ENCODE measurements at regions not wholly inside any gene's neighbourhood (a gene's known extent, or its start where the extent isn't known, plus 50 kb on each side); places are given as distances from the start of the nearest gene placed in this dataset.
A peak's percentile ranks its signal among the peaks of the same experiment; 100 is the strongest.

- CTCF ChIA-PET, result no interaction called here
Observed at GRCh38 chr4:184899261-184900134, 73.7 kb upstream of the ACSL1 start.

GRCh38 chr4:184900184-184900583 lies 74.4 kb upstream of the ACSL1 start:
- intact Hi-C loops (cut with micrococcal nuclease; ENCODE audit: unreplicated experiment), result no loop called here
- no peak overlapping the region for H3K4me3 ChIP-seq
- FAIRE-seq (no peak), ATAC-seq (no peak), DNase-seq (ENCODE audit: low read depth, low spot score) (no peak)
- BruUV-seq (replicated peaks), result no TSS peak
- no peak overlapping the region for H2AFZ ChIP-seq (ENCODE audit: control insufficient read depth, low read depth, low read length)
- no peak overlapping the region for H3K4me2 ChIP-seq (ENCODE audit: control insufficient read depth, insufficient read depth)
- 64% methylated on average over 6 of the region's 6 CpGs for whole genome bisulfite sequencing (ENCODE audit: insufficient coverage, insufficient replicate concordance, low lambda C conversion rate, missing lambda C conversion rate)
- no peaks in the 10 kb centered on the region for H3K36me3 ChIP-seq (ENCODE audit: control insufficient read depth in 2 of 2, insufficient read depth in 2 of 2, low read length in 1 of 2)
- ChIA-PET RAD21 (ENCODE audit: unreplicated experiment) (no interaction called here), CTCF (no interaction called here), POLR2A (interaction anchor here (0.6 kb wide), 1 partner anchor 1517 kb away, joined by 3 read pairs; no protein-coding TSS in a partner anchor), SMC1A (ENCODE audit: uncharacterized antibody, unreplicated experiment) (no interaction called here)
- no peaks in the 10 kb centered on the region for H3K79me2 ChIP-seq (ENCODE audit: control insufficient read depth, insufficient read depth, low read length)
- H3K27ac ChIP-seq (ENCODE audit: control insufficient read depth, insufficient read depth), result no peak overlapping the region
- H3K9me3 ChIP-seq (replicated peaks; ENCODE audit: control insufficient read depth, insufficient read depth, low read length), result no peaks in the 10 kb centered on the region
- H3K27me3 ChIP-seq (replicated peaks in 1 of 2; ENCODE audit: control insufficient read depth in 2 of 2, insufficient read depth in 2 of 2, low read length in 1 of 2), result no peaks in the 10 kb centered on the region
- in situ Hi-C loops (cut with MboI), result no loop called here
- H4K20me1 ChIP-seq (ENCODE audit: control insufficient read depth, insufficient read depth), result no peaks in the 10 kb centered on the region
- H3K4me1 ChIP-seq (ENCODE audit: control insufficient read depth, insufficient read depth, low read length), result peaks cover 13% of the 10 kb centered on the region
- no peak overlapping the region for H3K9ac ChIP-seq (ENCODE audit: control insufficient read depth, insufficient read depth, low read length)
- no peak for TF ChIP-seq POU2F2 (IDR thresholded peaks at IDR 0.05; ENCODE audit: borderline replicate concordance, low read depth, low read length)
- TF ChIP-seq SRF (IDR thresholded peaks at IDR 0.05; ENCODE audit: low read depth in 2 of 2, low read length in 2 of 2), result no peak
- TF ChIP-seq ZBED1 (IDR thresholded peaks at IDR 0.05; ENCODE audit: borderline replicate concordance), result no peak
- no peak for TF ChIP-seq RB1 (IDR thresholded peaks at IDR 0.05; ENCODE audit: borderline replicate concordance)
- no peak for TF ChIP-seq CHD4 (IDR thresholded peaks at IDR 0.05)
- no peak for TF ChIP-seq ZNF24 (IDR thresholded peaks at IDR 0.05)
- TF ChIP-seq MEF2A (IDR thresholded peaks at IDR 0.05; ENCODE audit: insufficient read depth, low read depth, low read length), result no peak
- TF ChIP-seq KDM1A (IDR thresholded peaks at IDR 0.05; ENCODE audit: borderline replicate concordance), result no peak
- TF ChIP-seq MEF2B (IDR thresholded peaks at IDR 0.05; ENCODE audit: partially characterized antibody, poor library complexity, severe bottlenecking), result no peak
- TF ChIP-seq BCL3 (IDR thresholded peaks at IDR 0.05; ENCODE audit: borderline replicate concordance, insufficient read depth, low read depth, low read length, poor library complexity, severe bottlenecking), result no peak
- no peak for TF ChIP-seq RUNX3 (IDR thresholded peaks at IDR 0.05; ENCODE audit: low read length)
- no peak for TF ChIP-seq STAT3 (IDR thresholded peaks at IDR 0.05; ENCODE audit: low read depth, low read length)

More at GRCh38 chr4:184899261-184900134, 73.7 kb upstream of the ACSL1 start:
- Histone ChIP-seq H3K9ac (ENCODE audit: control insufficient read depth, insufficient read depth, low read length) (no peak overlapping the region), H3K4me2 (ENCODE audit: control insufficient read depth, insufficient read depth) (no peak overlapping the region), H3K27me3 (replicated peaks in 1 of 2; ENCODE audit: control insufficient read depth in 2 of 2, insufficient read depth in 2 of 2, low read length in 1 of 2) (no peaks in the 10 kb centered on the region), H4K20me1 (ENCODE audit: control insufficient read depth, insufficient read depth) (no peaks in the 10 kb centered on the region), H3K4me3 (no peak overlapping the region), H3K9me3 (replicated peaks; ENCODE audit: control insufficient read depth, insufficient read depth, low read length) (no peaks in the 10 kb centered on the region), H2AFZ (ENCODE audit: control insufficient read depth, low read depth, low read length) (no peak overlapping the region), H3K4me1 (ENCODE audit: control insufficient read depth, insufficient read depth, low read length) (peaks cover 13% of the 10 kb centered on the region), H3K27ac (ENCODE audit: control insufficient read depth, insufficient read depth) (no peak overlapping the region), H3K79me2 (ENCODE audit: control insufficient read depth, insufficient read depth, low read length) (no peaks in the 10 kb centered on the region), H3K36me3 (ENCODE audit: control insufficient read depth in 2 of 2, insufficient read depth in 2 of 2, low read length in 1 of 2) (no peaks in the 10 kb centered on the region)
- ATAC-seq, result no peak
- WGBS (ENCODE audit: insufficient coverage, insufficient replicate concordance, low lambda C conversion rate, missing lambda C conversion rate), result 53% methylated on average over 9 of the region's 9 CpGs
- intact Hi-C loops (cut with micrococcal nuclease; ENCODE audit: unreplicated experiment) (no loop called here), in situ Hi-C loops (cut with MboI) (no loop called here)
- no peak for DNase-seq (ENCODE audit: low read depth, low spot score)
- TF ChIP-seq BCL3 (IDR thresholded peaks at IDR 0.05; ENCODE audit: borderline replicate concordance, insufficient read depth, low read depth, low read length, poor library complexity, severe bottlenecking) (peak; percentile 13), JUND (IDR thresholded peaks at IDR 0.05; ENCODE audit: low read depth, low read length) (no peak)
- RAD21 ChIA-PET (ENCODE audit: unreplicated experiment), result interaction anchor here (1.7 kb wide), 1 partner anchor 76 kb away, joined by 4 read pairs; no protein-coding TSS in a partner anchor
- no peak for FAIRE-seq
- SMC1A ChIA-PET (ENCODE audit: uncharacterized antibody, unreplicated experiment), result interaction anchor here (0.6 kb wide), 1 partner anchor 395 kb away, joined by 3 read pairs; no protein-coding TSS in a partner anchor
- BruUV-seq (replicated peaks), result no TSS peak
- POLR2A ChIA-PET, result interaction anchor here (0.6 kb wide), 1 partner anchor 1516 kb away, joined by 3 read pairs; no protein-coding TSS in a partner anchor
